Thyroid gland (tissue), 4 donors: ENCODE measurements at regions not wholly inside any gene's neighbourhood (a gene's known extent, or its start where the extent isn't known, plus 50 kb on each side); places are given as distances from the start of the nearest gene placed in this dataset.

Experiments used
- DNase-seq, 2 donors: peaks; one replicate each; pipeline ENCODE4 v3.0.0-alpha.2; 2019
- H3K27ac ChIP-seq, 3 donors: fragments of 200-600 bp; sonication (generic); 1 replicate in 2 of 3; 2 replicates in 1 of 3; pipeline ENCODE4 v1.5.1; 2016 to 2019; ENCODE audit warnings: mild to moderate bottlenecking in 1 of 3, moderate library complexity in 1 of 3
- H3K27me3 ChIP-seq: fragments of 200-600 bp; sonication (generic); one replicate; pipeline ENCODE4 v1.5.1; 2019
- H3K36me3 ChIP-seq, 2 donors: fragments of 200-600 bp; sonication (generic); one replicate each; pipeline ENCODE4 v1.5.1; 2016 to 2019
- H3K4me1 ChIP-seq, 2 donors: fragments of 200-600 bp; sonication (generic); one replicate each; pipeline ENCODE4 v1.5.1; 2017 to 2019
- H3K4me3 ChIP-seq, 3 donors: fragments of 200-600 bp; sonication (generic); replicated peaks in 1 of 3; 1 replicate in 2 of 3; 2 replicates in 1 of 3; pipeline ENCODE4 v1.5.1; 2016; ENCODE audit warnings: mild to moderate bottlenecking in 1 of 3
- H3K9me3 ChIP-seq: fragments of 200-600 bp; sonication (generic); one replicate; pipeline ENCODE4 v1.5.1; 2017
- CTCF ChIP-seq, 6 experiments: fragments of 200-600 bp in 3 of 6; fragments of 450-650 bp in 3 of 6; sonication (generic) in 3 of 6; IDR thresholded peaks; one replicate each; pipeline ENCODE4 v1.5.1; 2016 to 2019; ENCODE audit warnings: antibody characterized with exemption in 6 of 6, mild to moderate bottlenecking in 2 of 6, inconsistent platforms in 1 of 6, moderate library complexity in 1 of 6
- POLR2A ChIP-seq, 2 donors: fragments of 450-650 bp; IDR thresholded peaks; one replicate each; pipeline ENCODE4 v1.6.1; 2017; ENCODE audit warnings: antibody characterized with exemption in 2 of 2, mild to moderate bottlenecking in 2 of 2, moderate library complexity in 1 of 2
- WGBS, 2 donors: methylation state at CpG; one replicate each; pipeline ENCODE4 v1.1.5; 2017; 5-methylcytosine and 5-hydroxymethylcytosine counted together
- intact Hi-C: fragments of 100-400 bp; cut with DNase I; formaldehyde crosslinking; loops from one replicate; pipeline ENCODE4 v1.15.1; 2023

GRCh38 chr9:1668441-1668840 lies 346.7 kb upstream of the SMARCA2 start:
- Histone ChIP-seq H3K27ac (no peak overlapping the region), H3K4me1 (no peaks in the 10 kb centered on the region), H3K27me3 (no peaks in the 10 kb centered on the region), H3K4me3 (no peak overlapping the region), H3K36me3 (no peaks in the 10 kb centered on the region), H3K9me3 (no peaks in the 10 kb centered on the region)
- intact Hi-C loops = no loop called here
- 81 to 87% methylated on average over 1 of the region's 1 CpG for WGBS, 2 donors
- no peak for DNase-seq
- TF ChIP-seq CTCF (IDR thresholded peaks at IDR 0.05) = no peak
- TF ChIP-seq POLR2A (IDR thresholded peaks at IDR 0.05) = no peak

GRCh38 chr9:1673300-1673699 lies 341.8 kb upstream of the SMARCA2 start:
- Histone ChIP-seq H3K27me3 (no peaks in the 10 kb centered on the region), H3K36me3 (no peaks in the 10 kb centered on the region), H3K9me3 (no peaks in the 10 kb centered on the region), H3K4me1 (no peaks in the 10 kb centered on the region), H3K27ac (no peak overlapping the region), H3K4me3 (no peak overlapping the region)
- DNase-seq = no peak
- TF ChIP-seq POLR2A (IDR thresholded peaks at IDR 0.05) (no peak), CTCF (IDR thresholded peaks at IDR 0.05) (no peak)
- intact Hi-C loops = no loop called here

- H3K27ac ChIP-seq = no peak overlapping the region
- TF ChIP-seq CTCF (IDR thresholded peaks at IDR 0.05) (no peak), POLR2A (IDR thresholded peaks at IDR 0.05) (no peak)
- no peak overlapping the region for H3K4me3 ChIP-seq
- H3K36me3 ChIP-seq = no peaks in the 10 kb centered on the region
- no peak for DNase-seq
- WGBS, 2 donors = 79 to 84% methylated on average over 3 of the region's 3 CpGs
- no peaks in the 10 kb centered on the region for H3K27me3 ChIP-seq
- H3K4me1 ChIP-seq = no peaks in the 10 kb centered on the region
- no peaks in the 10 kb centered on the region for H3K9me3 ChIP-seq
- intact Hi-C loops = no loop called here
Measured at GRCh38 chr9:1676771-1677170, 338.4 kb upstream of the SMARCA2 start.

- 93% methylated on average over 2 of the region's 2 CpGs for WGBS, 2 donors
- intact Hi-C loops = no loop called here
Measured at GRCh38 chr9:1683951-1684350, 331.2 kb upstream of the SMARCA2 start.

GRCh38 chr9:1698991-1699390 lies 316.2 kb upstream of the SMARCA2 start:
- Histone ChIP-seq H3K9me3 (no peaks in the 10 kb centered on the region), H3K4me3 (no peak overlapping the region), H3K36me3 (no peaks in the 10 kb centered on the region), H3K27me3 (no peaks in the 10 kb centered on the region), H3K4me1 (no peaks in the 10 kb centered on the region), H3K27ac (no peak overlapping the region)
- TF ChIP-seq POLR2A (IDR thresholded peaks at IDR 0.05) (no peak), CTCF (IDR thresholded peaks at IDR 0.05) (no peak)
- no peak for DNase-seq
- intact Hi-C loops = no loop called here
- WGBS, 2 donors = 90 to 91% methylated on average over 5 of the region's 5 CpGs

More at GRCh38 chr9:1683951-1684350, 331.2 kb upstream of the SMARCA2 start:
- no peaks in the 10 kb centered on the region for H3K36me3 ChIP-seq
- H3K9me3 ChIP-seq = no peaks in the 10 kb centered on the region
- H3K4me3 ChIP-seq = no peak overlapping the region
- H3K4me1 ChIP-seq = no peaks in the 10 kb centered on the region
- no peak for DNase-seq
- H3K27ac ChIP-seq = no peak overlapping the region
- no peak for TF ChIP-seq CTCF (IDR thresholded peaks at IDR 0.05)
- no peak for TF ChIP-seq POLR2A (IDR thresholded peaks at IDR 0.05)
- no peaks in the 10 kb centered on the region for H3K27me3 ChIP-seq
